Activated CD4-positive, alpha-beta T cell treated with anti-CD3 and anti-CD28 coated beads, Interleukin-2, amount 50 U/mL, for 4 hours (primary cell): ENCODE measurements at regions not wholly inside any gene's neighbourhood (a gene's known extent, or its start where the extent isn't known, plus 50 kb on each side); places are given as distances from the start of the nearest gene placed in this dataset.
"Not testable (repeated sequence)": the region's sequence is repeated elsewhere in the genome, so short reads cannot be mapped to it uniquely, and the experiment has no call there.

Experiments
- DNase-seq, 2 experiments: peaks; one replicate each; pipeline ENCODE4 v3.0.0-alpha.2; 2020

DNA sequence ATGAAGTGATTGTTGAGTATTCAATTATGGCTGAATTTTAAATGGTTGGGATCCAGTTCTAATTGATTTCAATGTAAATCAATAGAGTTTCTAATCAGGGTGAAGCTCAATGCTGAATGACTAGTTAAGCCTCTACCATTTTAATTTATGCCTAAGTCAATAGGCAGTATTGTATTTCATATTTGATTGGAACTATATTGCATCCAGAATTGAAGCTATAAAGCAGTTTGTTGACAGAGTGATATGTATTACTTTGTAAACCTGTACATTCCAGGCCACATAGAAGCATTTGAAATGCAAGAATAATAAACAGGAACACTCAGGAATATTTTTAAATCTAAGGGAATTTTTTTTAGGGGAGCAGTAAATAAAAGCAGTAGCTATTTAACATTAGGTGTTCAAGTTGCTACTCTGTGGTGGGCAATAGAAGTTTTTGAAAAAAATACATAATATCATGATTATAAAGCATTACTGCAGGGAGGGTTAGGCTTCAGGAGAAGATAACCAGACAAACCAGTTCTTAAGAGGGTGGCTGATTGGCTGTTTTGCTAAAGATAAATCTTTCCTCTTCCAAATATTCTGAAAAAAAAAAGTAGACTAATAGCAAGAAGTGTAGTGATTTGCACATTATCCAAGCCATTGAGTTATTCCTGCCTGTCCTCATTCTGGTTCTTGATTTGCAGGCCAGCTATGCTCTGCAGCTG is 492.0 kb upstream of the MEF2C start:
- no peak for DNase-seq

DNA sequence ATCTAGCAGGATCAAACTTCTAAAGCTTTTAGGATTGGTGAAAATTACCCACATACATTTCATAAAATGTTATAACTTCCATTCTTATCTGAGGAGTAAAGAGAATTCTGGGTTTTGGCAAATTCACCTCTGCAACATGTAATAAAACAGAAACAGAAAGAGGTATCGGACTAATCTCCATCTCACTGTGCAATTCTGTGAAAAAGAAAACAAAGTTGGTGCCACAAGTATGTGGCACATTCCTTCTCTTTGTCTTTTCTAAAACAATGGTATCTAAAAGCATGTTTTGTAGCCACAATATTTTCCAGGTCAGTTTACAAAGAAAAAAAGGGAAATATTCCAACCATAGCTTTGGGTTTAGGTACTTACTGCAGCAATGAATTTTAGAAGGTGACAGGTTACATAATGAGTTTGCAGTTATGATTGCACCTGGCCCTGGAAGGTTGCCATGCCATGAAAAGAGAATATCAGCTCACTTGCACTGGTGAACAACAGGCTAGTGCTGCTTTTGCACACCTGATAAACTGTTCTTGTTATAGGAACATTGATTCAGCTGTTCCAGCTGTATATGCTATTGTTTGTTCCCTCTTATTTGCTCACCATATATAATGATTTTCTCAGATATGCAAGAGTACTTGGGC is 491.3 kb upstream of the MEF2C start:
- no peak for DNase-seq

DNA sequence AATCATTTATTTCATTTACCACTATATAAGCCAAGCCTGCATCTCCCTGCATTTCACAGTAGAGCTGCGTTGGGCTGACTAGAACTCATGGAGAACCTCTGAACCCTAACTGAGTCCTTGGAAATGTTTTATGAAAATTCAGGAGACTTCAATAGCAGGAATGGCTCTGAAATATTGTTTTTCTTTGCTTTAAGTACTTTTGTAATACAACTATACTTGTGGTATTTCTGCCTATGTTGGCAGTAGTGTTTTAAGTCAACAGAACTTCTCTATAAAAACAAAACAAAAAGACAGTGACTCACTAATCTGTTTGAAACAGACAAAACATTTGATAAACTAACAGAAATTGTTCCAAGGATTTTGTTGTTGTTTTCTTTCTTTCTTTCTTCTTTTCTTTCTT is 489.2 kb upstream of the MEF2C start:
- DNase-seq = no peak

DNA sequence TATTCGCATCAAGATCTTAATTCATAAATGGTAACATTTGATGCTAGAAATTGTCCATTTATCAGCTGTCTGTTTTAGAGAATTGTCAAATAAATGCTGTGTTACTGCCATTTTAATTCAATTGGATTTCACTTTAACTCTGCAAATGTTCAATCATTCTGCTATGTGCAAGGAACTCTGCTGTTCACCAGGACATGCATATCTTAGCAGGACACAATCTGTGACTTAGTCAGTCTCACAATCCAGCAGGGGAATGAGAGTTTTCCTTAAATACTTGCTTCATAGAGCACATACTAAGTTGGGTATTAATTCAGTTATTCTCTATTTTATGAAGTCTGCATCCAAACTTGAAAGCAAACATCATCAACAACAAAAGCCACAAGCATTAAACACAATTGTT is 488.7 kb upstream of the MEF2C start:
- DNase-seq = no peak

DNA sequence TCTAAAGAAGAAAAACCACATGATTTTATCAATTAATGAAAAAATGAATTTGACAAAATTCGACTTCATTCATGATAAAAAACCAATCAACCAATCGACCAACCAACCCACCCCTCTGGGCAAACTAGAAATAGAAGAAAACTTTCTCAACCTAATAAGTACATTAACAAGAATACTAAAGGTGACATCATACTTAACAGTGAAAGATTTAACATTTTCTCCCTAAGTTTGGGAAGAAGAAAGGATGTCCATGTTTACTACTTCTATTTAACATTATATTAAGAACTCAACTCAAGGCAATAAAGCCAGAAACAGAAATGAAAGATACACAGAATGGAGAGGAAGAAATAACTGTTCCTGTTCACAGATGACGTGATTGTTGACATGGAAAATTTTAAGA is 476.1 kb upstream of the MEF2C start:
- no peak for DNase-seq

DNA sequence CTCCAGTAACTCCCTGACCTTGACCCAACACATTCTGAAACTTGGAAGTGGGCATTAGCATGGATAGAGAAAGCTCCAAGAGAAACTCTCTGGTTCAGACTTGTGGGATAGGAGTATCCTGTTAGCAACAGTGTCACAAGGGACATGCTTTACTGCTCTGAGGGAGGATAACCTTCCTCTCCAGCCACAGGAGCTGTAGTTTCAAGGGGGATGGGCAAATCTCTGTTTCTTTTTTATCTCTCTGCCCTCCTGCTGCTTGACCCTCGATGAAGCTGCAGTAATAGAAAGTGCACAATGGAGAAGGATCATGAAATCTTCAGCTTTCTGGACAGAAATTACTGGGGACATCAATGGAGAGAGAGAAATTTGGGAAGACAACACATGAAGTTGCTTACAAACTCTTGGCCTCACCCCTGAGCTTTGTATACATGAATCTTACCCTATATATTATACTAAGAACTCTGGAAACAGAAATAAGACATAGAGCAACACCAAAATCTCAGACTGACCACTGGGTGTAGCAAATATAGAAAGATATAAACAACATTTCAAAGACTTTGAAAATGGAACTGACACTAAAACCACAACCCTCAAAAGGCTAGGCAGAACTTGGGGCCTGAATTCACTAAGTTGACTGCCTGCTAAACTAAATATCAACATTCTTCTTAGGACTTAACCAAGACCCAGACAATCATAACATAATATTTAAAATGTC is 471.0 kb upstream of the MEF2C start:
- DNase-seq = no peak

DNA sequence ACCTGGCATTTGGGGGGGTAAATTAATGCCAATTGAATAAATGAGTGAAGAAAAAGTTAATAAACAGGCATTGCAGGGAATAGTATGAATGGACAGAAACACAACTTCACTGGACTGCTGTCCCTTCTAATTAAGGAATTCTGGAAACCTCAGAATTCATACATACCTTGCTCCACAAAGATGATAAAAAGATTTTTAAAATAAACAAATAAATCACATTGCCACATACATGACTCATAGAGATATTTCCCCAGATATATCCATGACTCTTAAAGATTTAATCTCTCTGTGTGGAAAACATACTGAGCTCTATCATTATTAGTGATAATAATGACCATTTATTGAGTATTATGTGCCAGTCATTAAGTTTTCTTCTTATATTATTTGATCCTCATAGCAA is 469.0 kb upstream of the MEF2C start:
- no peak for DNase-seq

DNA sequence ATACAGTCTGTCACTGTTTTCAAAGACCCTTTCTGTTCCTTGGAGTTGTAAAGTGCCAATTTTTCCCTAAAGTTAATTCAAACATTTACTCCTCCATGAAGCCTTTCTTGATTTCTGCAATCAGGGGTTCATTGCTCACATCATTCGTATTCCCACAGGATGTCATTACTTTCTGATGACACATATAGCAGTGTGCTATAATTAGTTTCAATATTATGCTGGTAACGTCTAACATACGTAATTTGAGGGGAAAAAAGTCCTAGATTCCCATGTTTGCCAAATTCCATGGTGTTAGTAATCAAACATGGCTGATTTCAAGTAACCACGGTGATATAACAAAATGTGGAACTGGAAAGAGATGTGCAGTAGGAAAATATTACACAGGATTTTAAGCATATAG is 468.2 kb upstream of the MEF2C start:
- no peak for DNase-seq

DNA sequence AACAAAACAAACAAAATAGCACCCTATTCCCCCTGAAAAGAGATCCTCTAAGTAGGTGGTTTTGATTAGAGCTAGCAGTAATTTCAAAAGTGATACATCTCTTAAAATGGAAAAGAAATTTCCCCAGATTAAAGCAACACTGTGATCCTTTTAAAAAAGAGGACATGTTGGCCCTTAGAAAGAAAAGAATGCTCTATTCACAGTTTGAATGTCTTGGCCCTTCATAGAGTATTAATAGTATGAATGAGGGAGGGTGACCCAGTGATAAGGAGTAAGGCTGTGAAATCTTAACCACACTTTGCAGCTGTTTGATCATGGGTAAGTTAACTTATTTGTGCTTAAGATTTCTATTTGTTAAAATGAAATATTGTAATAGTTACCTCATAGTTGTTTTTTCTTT is 467.7 kb upstream of the MEF2C start:
- no peak for DNase-seq

DNA sequence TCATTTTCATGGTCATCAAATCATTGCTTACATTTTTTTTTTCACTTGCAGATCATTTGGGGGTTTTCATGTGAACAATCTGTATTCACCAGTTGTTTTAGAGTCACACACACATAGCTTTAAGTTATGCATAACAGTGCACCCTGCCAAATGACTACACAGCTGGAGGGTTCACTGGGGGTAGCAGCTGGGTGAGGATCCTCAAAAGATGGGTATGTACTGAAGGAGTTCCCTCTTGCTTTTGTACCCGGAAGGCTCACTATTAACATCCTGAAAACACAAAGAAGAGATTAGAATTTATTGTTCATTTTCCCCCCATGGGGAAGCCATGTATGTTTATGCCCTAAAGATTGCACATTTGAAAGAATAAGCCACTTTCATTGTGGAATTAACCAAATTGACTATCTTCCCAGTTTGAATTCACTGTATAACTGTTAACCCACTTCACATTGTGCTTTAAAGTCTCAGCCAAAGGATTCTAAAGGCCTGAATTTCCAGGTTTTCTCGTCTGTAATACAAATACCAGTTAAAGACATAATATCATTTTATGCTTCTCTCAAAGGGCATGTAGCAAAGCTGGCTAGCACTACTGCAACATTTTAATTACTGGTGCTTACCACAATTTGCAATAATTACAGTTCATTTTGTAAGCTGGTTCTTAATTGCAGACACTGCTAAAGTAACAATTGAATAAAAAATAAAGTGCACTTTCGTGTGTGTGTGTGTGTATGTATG is 466.4 kb upstream of the MEF2C start:
- DNase-seq = no peak

DNA sequence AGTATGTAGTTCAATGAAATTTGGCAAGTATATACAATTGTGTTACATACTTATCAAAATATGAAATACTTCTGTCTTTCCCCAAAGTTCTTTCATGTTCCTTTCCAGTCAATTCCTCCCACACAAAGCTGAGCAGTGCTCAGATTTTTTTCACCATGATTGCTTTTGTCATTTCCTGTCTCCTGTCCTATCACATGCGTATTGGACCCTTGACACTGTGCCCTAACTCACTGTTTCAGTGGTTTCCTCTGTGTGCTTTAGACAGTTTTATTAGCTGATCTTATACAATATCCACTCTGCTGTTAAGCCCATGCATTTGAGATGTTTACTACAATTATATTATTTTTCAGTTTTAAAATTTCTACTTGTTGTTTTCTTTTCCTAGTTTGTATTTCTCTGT is 463.6 kb upstream of the MEF2C start:
- no peak for DNase-seq

DNA sequence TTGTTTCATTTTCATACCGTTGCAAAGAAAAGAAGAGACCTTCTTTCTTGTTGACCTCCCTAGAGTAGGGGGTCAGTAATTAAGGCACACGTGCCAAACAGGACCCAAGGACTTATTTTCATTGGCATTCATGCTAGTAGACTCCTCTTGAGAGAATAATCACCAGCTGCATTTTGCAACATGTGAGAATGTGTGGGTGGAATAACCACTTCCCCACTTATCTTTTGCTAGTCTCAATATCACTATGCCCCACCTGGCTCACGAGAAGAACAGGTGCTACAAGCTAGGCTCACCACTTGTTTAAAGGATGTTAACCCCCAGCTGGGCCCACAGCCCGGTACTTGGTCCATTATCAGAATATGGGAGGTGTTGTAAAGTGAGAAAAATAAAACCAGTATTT is 460.7 kb upstream of the MEF2C start:
- DNase-seq = no peak

DNA sequence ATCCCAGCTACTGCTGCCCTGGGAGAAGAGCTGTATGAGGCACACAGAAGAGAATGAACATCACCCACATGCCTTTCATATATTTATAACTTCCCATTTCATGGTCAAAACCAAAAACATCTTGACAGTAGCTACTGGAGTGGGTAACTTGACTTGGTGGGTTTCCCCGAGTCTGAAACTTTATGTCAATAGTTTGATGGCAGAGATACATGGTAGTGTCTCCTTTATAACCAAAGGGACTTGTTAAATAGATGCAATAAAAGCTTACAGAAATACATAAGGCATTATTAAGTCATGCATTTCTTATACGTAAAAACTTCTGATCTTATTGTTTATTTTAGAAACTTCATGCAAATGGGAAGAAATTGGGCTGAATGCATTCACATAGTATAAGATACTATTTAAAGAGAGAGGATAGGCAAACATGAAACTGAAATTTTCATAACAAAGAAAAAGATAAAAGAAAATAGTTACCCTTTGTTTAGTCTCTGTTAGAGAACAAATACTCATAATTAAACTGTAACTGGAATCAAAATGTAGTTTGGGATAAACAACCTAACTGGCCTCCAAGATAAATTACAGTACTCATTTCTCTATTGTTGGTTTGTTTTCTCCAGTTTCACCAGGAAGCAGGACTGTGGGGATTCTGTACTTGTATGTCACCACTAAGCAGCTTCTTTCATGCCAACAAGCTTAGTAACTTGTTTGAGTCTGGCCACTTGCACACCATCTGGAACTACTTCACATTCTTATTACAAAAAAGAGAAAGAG is 459.3 kb upstream of the MEF2C start:
- no peak for DNase-seq

DNA sequence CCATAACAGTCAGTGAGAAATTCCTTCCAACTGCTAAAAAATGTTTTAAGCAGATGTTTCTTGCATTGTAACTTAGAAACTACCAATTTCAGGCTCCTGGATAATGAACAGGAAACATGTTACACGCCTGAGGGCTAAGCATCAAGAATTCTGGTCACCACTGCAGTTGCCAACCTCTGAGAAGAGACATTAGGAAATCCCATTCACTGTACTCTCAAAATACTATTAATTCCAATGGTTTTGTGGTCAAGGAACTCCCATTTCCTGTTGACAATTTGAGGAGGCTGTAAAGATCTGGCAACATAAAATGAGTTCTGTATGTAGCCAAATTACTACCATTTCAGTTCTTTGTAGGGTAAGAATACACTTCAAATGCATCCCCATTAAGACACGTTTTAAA is 456.0 kb upstream of the MEF2C start:
- no peak for DNase-seq

DNA sequence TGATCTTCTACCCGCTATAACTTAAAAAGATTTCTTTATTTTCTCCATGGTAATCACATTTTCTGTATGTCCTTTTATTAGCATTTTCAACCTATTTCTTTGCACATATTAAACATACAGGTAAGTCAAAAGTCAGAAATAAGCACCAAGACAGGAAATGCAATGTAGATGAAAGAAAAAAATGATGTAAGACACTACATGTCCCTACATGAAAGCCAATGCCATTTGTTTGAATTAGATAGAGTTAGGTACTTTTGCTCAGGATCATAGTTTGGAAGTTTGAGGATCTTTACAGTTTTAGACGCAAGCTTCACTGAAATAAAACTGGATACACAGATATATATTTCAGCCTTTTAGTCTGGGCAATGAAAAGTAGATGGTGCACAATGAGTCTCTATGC is 453.1 kb upstream of the MEF2C start:
- DNase-seq = no peak

DNA sequence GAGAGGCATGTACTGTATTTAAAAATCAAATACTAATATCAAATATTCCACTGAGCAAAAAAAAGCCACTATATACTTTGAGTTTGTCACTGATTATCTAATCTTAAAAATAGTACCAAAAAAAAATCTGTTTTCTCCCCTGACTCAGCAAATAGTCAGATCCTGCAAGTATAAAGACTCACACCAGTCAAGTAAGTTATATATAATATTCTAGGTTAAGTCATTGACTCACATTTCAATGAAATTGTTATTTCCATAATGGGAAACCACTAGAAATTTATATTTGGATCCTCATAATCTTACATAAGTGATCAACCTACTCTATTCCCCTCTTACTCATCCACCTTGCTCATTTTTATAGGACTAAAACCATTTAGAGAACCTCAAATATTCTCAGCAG is 447.2 kb upstream of the MEF2C start:
- no peak for DNase-seq

DNA sequence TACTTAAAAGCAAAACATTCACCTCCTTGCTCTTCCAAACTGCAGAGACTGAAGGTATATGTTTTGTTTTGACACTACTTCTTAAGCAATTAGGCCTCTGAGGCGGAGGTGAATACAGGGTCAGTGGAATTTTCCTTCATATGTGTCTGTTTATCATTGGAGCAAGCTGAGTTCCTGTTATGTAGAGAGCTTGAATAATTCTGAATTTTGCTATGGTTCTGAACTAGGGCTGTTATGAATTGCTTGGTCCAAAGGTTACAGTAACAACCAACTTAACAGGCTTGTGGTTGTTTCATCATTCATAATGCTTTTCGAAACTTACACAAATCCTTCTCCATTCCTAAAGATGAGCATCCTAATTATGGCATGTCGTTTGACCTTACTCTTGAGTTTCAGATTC is 444.6 kb upstream of the MEF2C start:
- DNase-seq = no peak

DNA sequence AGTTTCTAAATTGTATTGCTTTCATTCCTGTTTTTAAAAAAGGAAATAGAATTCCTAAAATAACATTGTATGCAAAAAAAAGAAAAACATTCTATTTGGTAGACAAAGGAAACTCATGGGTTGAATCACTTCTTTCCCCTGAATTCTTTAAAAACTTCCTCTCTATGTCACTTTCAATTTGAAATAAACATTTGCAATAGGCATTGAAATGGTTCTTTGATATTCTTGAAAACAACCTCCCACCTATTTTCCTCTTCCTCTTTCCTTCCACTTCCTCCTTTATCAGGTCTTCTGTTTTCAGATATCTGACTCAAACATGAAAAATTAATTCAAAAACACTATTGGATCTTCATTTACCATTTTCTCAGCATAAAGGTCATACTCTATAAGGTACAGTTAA is 442.0 kb upstream of the MEF2C start:
- no peak for DNase-seq

DNA sequence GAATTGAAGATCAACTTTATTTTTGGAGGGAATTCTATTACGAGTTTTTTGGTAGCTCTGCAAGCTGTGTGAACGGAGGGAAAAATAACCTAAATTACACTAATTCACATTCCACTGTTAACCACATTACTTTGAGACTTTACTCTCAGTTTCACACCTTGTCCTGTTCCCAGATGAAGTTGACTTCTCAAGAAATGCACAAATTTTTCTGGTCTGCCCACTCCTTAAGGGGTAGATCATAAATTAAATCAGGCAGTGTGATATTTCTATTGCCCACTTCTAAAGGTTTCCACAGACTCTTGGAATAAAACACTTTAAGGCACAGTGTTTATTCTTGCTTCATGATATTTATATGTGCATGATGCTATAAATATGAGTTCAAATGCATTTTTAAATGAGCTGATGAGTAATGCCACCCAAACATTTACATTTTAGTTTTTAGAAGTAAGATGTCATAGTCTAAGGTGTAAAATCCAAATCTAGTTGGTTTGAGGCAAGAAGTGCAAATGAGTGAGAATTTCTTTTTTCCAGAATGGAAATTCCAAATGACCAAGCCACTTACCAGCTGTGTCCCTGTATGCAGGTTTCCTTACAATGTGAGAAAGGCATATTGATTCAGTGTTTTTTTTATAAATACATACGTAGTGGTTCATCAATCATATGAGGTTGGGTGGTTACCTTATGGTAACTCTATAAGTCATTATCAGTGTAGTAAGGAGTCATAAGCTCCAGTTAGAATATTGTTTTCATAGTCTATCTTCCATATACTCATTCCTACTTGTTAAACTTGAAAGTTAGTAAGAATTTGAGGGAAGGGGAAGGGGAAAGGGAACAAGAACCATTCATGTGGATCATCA is 437.7 kb upstream of the MEF2C start:
- no peak for DNase-seq

DNA sequence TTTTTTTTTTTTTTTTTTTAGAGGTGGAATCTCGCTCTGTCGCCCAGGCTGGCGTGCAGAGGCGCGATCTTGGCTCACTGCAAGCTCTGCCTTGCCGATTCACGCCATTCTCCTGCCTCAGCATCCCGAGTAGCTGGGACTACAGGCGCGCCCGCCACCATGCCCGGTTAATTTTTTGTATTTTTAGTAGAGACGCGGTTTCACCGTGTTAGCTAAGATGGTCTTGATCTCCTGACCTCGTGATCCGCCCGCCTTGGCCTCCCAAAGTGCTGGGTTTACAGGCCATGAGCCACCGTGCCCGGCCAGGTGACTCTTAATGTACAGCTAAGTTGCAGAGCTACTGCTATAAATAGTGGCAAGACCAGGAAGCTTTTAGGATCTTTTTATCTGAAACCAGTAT is 434.9 kb upstream of the MEF2C start:
- DNase-seq = not testable (repeated sequence)

DNA sequence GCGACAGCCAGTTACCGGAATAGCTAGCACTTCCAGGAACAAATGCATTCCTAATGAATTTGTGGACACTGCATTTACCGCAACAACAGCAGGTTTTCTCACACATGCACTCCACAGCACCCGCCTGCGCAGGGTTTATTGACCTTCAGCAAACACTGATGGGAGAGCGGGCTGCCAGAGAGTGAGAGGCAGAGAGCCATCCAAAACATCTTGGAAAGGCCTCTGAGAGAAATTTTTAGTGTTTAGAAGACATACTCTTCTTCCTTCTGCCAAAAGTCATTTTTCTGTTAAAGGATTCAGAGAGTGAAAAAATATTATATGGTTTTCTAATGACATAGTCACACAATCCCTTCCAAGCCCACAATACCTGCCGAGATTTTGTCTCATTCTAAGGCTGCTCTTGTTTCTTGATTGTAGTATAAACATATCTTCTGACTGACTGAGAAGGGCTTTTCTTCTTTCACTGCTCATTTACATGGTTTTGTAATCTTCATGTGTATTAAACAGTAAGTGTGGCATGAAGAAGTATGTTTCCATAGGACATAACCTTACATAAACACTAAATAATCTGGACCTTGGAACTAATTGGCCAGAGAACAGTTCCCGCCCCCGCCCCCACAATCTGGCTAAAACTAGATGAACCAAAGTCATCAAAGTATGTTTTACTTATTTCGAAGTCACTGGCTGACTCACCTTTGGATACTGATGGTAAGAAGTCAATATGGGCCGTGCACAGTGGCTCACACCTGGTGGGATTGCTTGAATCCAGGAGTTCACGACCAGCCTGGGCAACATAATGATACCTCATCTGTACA is 432.5 kb upstream of the MEF2C start:
- no peak for DNase-seq
